Fibroblast of skin of back (primary cell): ENCODE measurements at regions not wholly inside any gene's neighbourhood (a gene's known extent, or its start where the extent isn't known, plus 50 kb on each side); places are given as distances from the start of the nearest gene placed in this dataset.
A peak's percentile ranks its signal among the peaks of the same experiment; 100 is the strongest.

ENCODE experiments used
- DNase-seq: peaks from one replicate; pipeline ENCODE4 v3.0.0-alpha.2; 2013

GRCh38 chr15:47288794-47289193 lies 428.5 kb upstream of the SEMA6D start:
- DNase-seq: no peak

- no peak for DNase-seq
These were observed 427.6 kb upstream of the SEMA6D start for GRCh38 chr15:47289656-47290055.

GRCh38 chr15:47291767-47292166 lies 425.5 kb upstream of the SEMA6D start:
- DNase-seq: no peak

GRCh38 chr15:47292638-47293190 lies 424.6 kb upstream of the SEMA6D start:
- no peak for DNase-seq

GRCh38 chr15:47293466-47294162 lies 423.7 kb upstream of the SEMA6D start:
- peak; percentile 92 for DNase-seq

GRCh38 chr15:47294765-47295259 lies 422.5 kb upstream of the SEMA6D start:
- DNase-seq: no peak

GRCh38 chr15:47296881-47297280 lies 420.4 kb upstream of the SEMA6D start:
- DNase-seq: peak; percentile 20

GRCh38 chr15:47299846-47300434 lies 417.4 kb upstream of the SEMA6D start:
- DNase-seq: no peak

GRCh38 chr15:47300596-47300995 lies 416.7 kb upstream of the SEMA6D start:
- DNase-seq: no peak

GRCh38 chr15:47301481-47301880 lies 415.8 kb upstream of the SEMA6D start:
- DNase-seq: no peak

GRCh38 chr15:47304656-47305055 lies 412.6 kb upstream of the SEMA6D start:
- DNase-seq: no peak

GRCh38 chr15:47312161-47312560 lies 405.1 kb upstream of the SEMA6D start:
- DNase-seq: no peak

- DNase-seq: no peak
These were observed 390.6 kb upstream of the SEMA6D start for GRCh38 chr15:47326410-47327333.

- DNase-seq: peak; percentile 24
These were observed 385.4 kb upstream of the SEMA6D start for GRCh38 chr15:47331829-47332393.

GRCh38 chr15:47332481-47332880 lies 384.8 kb upstream of the SEMA6D start:
- DNase-seq: no peak

- DNase-seq: no peak
These were observed 383.6 kb upstream of the SEMA6D start for GRCh38 chr15:47333734-47334133.

- DNase-seq: no peak
These were observed 382.3 kb upstream of the SEMA6D start for GRCh38 chr15:47334805-47335535.

GRCh38 chr15:47337106-47337505 lies 380.2 kb upstream of the SEMA6D start:
- DNase-seq: no peak

- no peak for DNase-seq
These were observed 379.5 kb upstream of the SEMA6D start for GRCh38 chr15:47337836-47338235.

- no peak for DNase-seq
These were observed 378.5 kb upstream of the SEMA6D start for GRCh38 chr15:47338771-47339170.

GRCh38 chr15:47339800-47340570 lies 377.3 kb upstream of the SEMA6D start:
- DNase-seq: peak; percentile 17
